Lower lobe of right lung (tissue), 2 donors: ENCODE measurements at regions not wholly inside any gene's neighbourhood (a gene's known extent, or its start where the extent isn't known, plus 50 kb on each side); places are given as distances from the start of the nearest gene placed in this dataset.
"Not testable (repeated sequence)": the region's sequence is repeated elsewhere in the genome, so short reads cannot be mapped to it uniquely, and the experiment has no call there.

Experiments used
- ATAC-seq, 2 donors: fragments of 200-7000 bp; cut with Tn5 transposase; one replicate each; pipeline ENCODE4 v1.9.1; 2020 to 2022; ENCODE audit warnings: mild to moderate bottlenecking in 2 of 2, moderate library complexity in 2 of 2
- DNase-seq: peaks from one replicate; pipeline ENCODE4 v3.0.0-alpha.2; 2020
- H3K27ac ChIP-seq: fragments of 200-600 bp; one replicate; pipeline ENCODE4 v1.8.0; 2022
- H3K27me3 ChIP-seq: fragments of 200-600 bp; one replicate; pipeline ENCODE4 v1.8.0; 2022; ENCODE audit warnings: low read depth
- H3K36me3 ChIP-seq: fragments of 200-600 bp; one replicate; pipeline ENCODE4 v1.8.0; 2022; ENCODE audit warnings: mild to moderate bottlenecking
- H3K4me1 ChIP-seq: fragments of 200-600 bp; one replicate; pipeline ENCODE4 v1.8.0; 2022
- H3K4me3 ChIP-seq: fragments of 200-600 bp; one replicate; pipeline ENCODE4 v1.8.0; 2022; ENCODE audit warnings: mild to moderate bottlenecking
- H3K9me3 ChIP-seq: fragments of 200-600 bp; one replicate; pipeline ENCODE4 v1.8.0; 2022
- intact Hi-C: fragments of 100-400 bp; cut with DNase I; formaldehyde crosslinking; loops from one replicate; pipeline ENCODE4 v1.11.0; 2022
- TF ChIP-seq, protein P1 (sequence below): fragments of 200-600 bp; IDR thresholded peaks from one replicate; pipeline ENCODE4 v1.8.0; 2022; ENCODE audit warnings: antibody characterized with exemption, mild to moderate bottlenecking
- donor health status: DM: no; HTN: yes; CAD: no; lungs with severe emphysema.

DNA sequence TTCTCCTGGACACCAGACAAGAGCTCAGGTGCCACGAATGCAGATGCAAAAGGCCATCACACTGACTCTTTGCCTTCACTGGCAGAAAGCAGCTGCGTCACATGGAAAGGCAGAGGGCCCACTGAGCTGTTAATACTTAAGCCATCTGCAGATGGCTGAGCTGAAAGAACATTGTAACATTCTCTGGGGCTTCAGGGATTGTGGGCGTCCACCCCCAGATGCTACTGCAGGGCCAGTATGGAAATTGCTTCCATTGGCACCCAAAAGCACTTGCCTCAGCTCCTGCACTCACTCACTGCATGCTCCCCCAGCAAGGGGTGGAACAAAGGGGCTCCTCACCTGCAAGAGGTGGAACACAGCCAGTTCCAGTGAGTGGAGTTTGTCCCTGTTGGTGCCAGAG lies 1264.6 kb downstream of the REEP3 start:
- Histone ChIP-seq H3K9me3 (no peaks in the 10 kb centered on the region), H3K4me3 (no peak overlapping the region), H3K4me1 (no peaks in the 10 kb centered on the region), H3K36me3 (no peaks in the 10 kb centered on the region), H3K27me3 (no peaks in the 10 kb centered on the region), H3K27ac (no peak overlapping the region)
- TF ChIP-seq, protein P1, sequence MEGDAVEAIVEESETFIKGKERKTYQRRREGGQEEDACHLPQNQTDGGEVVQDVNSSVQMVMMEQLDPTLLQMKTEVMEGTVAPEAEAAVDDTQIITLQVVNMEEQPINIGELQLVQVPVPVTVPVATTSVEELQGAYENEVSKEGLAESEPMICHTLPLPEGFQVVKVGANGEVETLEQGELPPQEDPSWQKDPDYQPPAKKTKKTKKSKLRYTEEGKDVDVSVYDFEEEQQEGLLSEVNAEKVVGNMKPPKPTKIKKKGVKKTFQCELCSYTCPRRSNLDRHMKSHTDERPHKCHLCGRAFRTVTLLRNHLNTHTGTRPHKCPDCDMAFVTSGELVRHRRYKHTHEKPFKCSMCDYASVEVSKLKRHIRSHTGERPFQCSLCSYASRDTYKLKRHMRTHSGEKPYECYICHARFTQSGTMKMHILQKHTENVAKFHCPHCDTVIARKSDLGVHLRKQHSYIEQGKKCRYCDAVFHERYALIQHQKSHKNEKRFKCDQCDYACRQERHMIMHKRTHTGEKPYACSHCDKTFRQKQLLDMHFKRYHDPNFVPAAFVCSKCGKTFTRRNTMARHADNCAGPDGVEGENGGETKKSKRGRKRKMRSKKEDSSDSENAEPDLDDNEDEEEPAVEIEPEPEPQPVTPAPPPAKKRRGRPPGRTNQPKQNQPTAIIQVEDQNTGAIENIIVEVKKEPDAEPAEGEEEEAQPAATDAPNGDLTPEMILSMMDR, result no peak
- DNase-seq (no peak), ATAC-seq (no peak)
- intact Hi-C loops, result no loop called here

DNA sequence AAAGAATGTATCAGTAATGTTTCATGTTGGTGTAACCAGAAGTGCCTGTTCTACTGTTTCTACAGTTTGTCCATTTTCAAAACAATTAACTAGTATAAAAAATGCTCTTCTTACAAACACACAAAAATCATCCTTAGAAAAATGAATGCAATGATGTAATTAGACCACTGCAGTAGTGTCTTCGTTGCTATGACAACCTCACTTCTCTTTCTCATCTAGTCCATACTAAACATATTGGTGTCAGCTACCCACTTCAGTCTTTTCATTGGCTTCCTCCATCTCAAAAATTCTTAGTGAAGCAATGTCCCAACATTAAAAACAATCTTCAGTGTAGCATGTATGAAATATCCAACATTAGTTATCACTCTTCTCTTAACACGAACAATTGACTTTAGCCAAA lies 1265.8 kb downstream of the REEP3 start:
- intact Hi-C loops, result no loop called here
- ATAC-seq, result no peak
- TF ChIP-seq, protein P1, result no peak

DNA sequence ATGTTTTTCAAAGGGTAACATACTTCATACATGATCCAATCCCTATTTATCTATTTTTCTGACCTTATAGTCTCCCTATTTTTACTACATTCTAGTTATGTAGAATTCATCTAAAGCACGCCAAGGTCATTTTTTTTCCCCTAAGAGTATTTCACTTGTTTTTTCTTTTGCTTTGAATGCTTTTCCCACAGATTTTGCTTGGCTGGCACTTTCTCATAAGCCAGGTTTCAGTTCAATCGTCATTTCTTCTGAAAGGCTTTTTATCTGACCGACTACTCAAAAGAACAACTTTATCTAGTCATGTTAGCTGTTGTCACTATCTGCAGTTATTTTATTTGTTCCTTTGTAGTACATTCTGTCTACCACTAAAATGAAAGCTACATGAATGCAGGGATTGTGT lies 1274.6 kb downstream of the REEP3 start:
- H3K27ac ChIP-seq, result no peak overlapping the region
- no peak overlapping the region for H3K4me3 ChIP-seq
- H3K27me3 ChIP-seq, result no peaks in the 10 kb centered on the region
- H3K36me3 ChIP-seq, result no peaks in the 10 kb centered on the region
- H3K4me1 ChIP-seq, result no peaks in the 10 kb centered on the region
- intact Hi-C loops, result no loop called here
- no peaks in the 10 kb centered on the region for H3K9me3 ChIP-seq
- ATAC-seq (no peak), DNase-seq (no peak)
- TF ChIP-seq, protein P1, result no peak

More for the DNA sequence above, 1265.8 kb downstream of the REEP3 start:
- Histone ChIP-seq H3K4me3 (no peak overlapping the region), H3K27ac (no peak overlapping the region), H3K27me3 (no peaks in the 10 kb centered on the region), H3K36me3 (no peaks in the 10 kb centered on the region), H3K4me1 (no peaks in the 10 kb centered on the region), H3K9me3 (no peaks in the 10 kb centered on the region)
- DNase-seq, result no peak

DNA sequence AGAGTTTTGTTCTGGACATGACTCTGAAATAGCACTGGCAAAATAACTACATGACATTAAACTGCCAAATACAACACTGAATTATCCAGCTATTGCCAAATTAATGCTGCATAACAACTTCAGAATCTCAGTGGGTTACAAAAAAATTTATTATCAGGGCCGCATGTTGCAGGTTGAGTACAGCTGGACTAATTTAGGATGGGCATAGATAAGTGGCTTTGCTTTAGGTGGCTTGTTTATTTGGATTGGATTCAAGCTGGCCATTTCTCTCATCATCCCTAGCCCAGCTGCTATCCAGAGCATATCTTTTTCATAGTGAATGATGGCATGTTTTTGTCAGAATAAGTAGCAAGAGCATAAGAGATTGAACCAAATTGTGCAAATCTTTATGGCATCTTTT lies 1277.1 kb downstream of the REEP3 start:
- Histone ChIP-seq H3K27me3 (no peaks in the 10 kb centered on the region), H3K27ac (no peak overlapping the region), H3K36me3 (no peaks in the 10 kb centered on the region), H3K4me3 (no peak overlapping the region), H3K9me3 (no peaks in the 10 kb centered on the region), H3K4me1 (no peaks in the 10 kb centered on the region)
- intact Hi-C loops, result no loop called here
- ATAC-seq (no peak), DNase-seq (no peak)
- TF ChIP-seq, protein P1, result no peak

DNA sequence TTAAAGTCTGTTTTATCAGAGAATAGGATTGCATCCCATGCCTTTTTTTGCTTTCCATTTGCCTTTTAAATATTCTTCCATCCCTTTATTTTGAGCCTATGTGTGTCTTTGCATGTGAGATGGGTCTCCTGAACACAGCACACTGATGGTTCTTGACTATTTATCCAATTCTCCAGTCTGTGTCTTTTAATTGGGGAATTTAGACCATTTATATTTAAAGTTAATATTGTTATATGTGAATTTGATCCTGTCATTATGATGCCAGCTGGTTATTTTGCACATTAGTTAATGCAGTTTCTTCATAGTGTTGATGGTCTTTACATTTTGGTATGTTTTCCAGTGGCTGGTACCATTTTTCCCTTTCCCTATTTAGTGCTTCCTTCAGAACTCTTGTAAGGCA lies 1287.0 kb downstream of the REEP3 start:
- intact Hi-C loops, H3K27ac ChIP-seq: not testable (repeated sequence)
- peaks cover 11% of the 10 kb centered on the region for H3K9me3 ChIP-seq

DNA sequence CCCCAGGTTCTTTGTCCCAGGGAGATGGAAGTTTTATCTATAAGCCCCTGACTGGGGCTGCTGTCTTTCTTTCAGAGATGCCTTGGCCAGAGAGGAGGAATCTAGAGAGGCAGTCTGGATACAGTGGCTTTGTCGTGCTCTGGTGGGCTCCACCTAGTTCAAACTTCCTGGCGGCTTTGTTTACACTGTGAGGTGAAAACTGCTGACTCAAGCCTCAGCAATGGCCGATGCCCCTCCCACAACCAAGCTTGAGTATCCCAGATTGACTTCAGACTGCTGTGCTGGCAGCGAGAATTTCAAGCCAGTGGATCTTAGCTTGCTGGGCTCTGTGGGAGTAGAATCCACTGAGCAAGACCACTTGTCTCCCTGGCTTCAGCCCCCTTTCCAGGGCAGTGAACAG lies 1288.8 kb downstream of the REEP3 start:
- H3K4me1 ChIP-seq, DNase-seq, H3K27me3 ChIP-seq, H3K4me3 ChIP-seq, H3K36me3 ChIP-seq, intact Hi-C loops, ATAC-seq, H3K27ac ChIP-seq: not testable (repeated sequence)
- peaks cover 11% of the 10 kb centered on the region for H3K9me3 ChIP-seq

More for the DNA sequence above, 1287.0 kb downstream of the REEP3 start:
- DNase-seq, H3K36me3 ChIP-seq, ATAC-seq, H3K4me1 ChIP-seq, H3K27me3 ChIP-seq, H3K4me3 ChIP-seq: not testable (repeated sequence)

DNA sequence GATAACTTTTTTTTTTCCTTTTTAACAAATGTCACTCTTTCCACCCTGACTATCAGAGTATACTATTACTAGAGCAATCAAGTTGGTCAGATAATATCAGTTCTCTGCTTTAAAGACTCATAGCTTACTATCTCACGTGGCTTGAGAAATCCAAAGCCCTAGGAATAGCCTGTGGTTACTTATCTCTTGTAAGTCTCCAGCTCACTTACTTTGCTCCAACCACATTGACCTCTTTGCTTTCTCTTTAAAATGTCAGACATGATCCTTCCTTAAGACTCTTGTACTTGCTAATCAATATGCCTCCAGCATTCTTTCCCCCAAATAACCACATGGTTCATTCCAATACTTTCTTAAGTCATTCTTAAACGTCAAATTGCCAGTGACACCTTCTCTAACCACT lies 1292.2 kb downstream of the REEP3 start:
- no peak for ATAC-seq
- no peak overlapping the region for H3K4me3 ChIP-seq
- intact Hi-C loops, result no loop called here

More for the DNA sequence above, 1292.2 kb downstream of the REEP3 start:
- Histone ChIP-seq H3K9me3 (peaks cover 3% of the 10 kb centered on the region), H3K27ac (no peak overlapping the region), H3K27me3 (no peaks in the 10 kb centered on the region), H3K36me3 (no peaks in the 10 kb centered on the region), H3K4me1 (no peaks in the 10 kb centered on the region)
- TF ChIP-seq, protein P1, result no peak
- DNase-seq, result no peak
